ENCODE measurements at regions not wholly inside any gene's neighbourhood (a gene's known extent, or its start where the extent isn't known, plus 50 kb on each side); places are given as distances from the start of the nearest gene placed in this dataset.

DNA sequence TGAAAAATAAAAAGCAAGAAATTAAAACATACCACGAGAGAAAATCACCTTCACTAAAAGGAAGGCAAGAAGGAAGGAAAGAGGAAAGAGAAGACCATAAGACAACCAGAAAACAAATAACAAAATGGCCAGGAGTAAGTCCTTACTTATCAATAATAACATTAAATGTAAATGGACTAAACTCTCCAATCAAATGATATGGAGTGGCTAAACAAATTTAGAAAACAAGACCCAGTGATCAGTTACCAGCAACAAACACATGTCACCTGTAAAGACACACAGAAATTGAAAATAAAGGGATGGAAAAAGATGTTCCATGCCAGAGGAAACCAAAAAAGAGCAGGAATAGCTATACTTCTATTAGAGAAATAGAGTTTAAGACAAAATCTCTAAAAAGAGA lies 85.0 kb upstream of the SLC38A4 start:
- no peak for DNase-seq (ENCODE audit: low spot score)

DNA sequence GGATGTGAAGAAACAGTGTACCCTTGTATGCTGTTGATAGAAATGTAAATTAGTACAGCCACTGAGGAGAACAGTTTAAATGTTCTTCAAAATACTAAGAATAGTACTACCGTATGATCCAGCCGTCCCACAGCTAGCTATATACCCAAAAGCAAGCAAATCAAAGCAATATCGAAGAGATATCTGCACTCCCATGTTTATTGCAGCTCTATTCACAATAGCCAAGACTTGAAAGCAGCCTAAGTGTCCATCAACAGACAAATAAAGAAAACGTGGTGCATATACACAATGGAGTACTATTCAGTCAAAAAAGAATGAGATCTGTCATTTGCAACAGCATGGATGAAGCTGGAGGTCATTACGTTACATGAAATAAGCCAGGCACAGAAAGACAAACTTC lies 88.5 kb upstream of the SLC38A4 start:
- DNase-seq (ENCODE audit: low spot score), result no peak

DNA sequence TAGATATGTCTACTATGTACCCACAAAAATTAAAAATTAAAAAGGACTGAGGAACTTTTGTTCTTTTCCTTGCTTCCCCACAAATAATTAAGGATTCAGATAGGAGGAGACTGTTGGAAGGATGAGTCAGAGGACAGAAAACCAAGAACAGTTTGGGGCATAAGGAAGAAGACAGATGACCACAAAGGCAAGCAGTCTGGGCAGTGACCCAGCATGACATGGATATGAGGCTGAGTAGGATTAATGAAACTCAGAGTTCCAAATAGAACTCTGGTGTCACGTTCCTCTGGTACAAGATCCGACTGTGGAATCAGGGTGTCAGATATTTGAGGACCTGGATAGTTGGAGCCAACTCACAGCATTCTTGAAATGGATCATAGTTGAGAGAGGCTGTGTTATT lies 89.3 kb upstream of the SLC38A4 start:
- DNase-seq (ENCODE audit: low spot score), result no peak

DNA sequence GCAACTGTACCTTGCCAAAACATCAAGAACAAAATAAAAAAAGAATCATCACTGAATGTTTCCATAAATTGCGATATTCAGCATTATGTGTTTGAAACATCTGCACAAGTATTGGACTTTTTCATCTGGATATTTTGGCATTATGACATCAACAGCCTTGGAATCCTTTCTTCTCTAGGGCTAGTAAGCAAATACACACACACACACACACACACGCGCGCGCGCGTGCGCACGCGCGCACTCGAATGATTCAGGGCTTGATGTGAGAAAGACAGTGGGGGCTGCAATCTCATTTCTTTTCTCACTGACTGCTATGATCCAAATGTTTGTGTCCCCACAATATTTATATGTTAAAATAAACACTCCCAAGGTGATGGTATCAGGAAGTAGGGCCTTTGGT lies 90.0 kb upstream of the SLC38A4 start:
- DNase-seq (ENCODE audit: low spot score), result no peak

DNA sequence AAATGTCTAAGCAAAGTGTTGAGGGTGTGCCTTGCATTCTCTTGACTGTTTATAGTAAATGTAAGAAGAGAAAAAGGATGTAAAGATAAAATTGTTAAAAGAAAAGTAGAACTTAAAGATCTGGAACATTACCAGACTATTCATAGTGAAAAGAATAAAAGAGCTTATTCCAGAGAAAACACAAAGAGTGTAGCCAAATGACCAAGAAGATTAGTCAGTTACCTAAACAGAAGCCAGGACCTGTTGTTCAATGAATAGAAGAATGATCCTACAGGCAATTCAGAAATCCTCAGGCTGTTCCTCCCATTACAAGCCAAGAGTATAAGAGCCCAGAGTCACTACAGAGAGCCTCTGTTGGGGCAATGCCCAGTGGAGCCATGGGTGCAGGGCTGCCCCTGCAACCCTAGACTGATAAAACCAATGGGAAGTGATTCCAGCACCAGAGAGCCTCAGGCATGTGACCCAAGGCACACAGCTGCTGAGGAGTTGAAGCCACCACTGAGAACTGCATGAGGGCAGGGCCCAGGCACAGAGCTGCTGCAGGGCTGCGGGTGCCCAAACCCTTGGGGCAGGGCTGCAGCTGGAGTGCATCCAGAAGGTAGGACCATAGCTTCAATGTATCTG lies 91.1 kb upstream of the SLC38A4 start:
- no peak for DNase-seq (ENCODE audit: low spot score)

DNA sequence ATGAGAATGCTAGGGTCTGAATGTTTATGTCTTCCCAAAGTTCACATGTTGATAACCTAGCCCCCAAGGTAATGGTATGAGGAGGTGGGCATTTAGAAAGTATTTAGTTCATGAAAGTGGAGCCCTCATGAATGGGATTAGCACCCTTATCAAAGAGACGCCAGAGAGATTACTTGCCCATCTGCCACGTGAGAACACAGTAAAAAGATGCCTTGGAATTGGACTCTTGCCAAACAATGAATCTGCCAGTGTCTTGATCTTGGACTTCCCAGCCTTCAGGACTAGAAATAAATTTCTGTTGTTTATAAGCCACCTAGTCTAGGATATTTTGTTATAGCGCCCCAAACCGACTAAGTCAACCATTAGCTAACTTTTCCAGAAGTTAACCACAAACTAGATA lies 92.0 kb upstream of the SLC38A4 start:
- no peak for DNase-seq (ENCODE audit: low spot score)

DNA sequence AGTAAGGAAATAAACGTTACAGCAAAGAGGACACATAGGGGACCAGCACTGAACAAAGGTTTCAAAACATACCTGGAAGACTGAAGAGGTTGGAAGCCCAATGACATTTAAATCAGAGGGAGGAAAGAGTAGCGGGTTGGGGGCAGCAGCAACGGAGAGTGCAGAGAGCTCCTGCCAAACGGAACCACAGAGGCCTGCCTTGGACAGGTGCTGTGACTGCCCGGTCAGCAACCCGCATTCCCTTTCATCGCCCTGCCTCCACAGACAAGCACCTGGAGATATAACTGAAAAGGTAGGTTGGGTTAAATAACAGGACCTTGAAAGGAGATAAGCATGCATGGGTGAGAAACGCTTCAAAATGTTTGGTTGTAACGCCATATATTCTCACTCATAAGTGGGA lies 92.8 kb upstream of the SLC38A4 start:
- no peak for DNase-seq (ENCODE audit: low spot score)

DNA sequence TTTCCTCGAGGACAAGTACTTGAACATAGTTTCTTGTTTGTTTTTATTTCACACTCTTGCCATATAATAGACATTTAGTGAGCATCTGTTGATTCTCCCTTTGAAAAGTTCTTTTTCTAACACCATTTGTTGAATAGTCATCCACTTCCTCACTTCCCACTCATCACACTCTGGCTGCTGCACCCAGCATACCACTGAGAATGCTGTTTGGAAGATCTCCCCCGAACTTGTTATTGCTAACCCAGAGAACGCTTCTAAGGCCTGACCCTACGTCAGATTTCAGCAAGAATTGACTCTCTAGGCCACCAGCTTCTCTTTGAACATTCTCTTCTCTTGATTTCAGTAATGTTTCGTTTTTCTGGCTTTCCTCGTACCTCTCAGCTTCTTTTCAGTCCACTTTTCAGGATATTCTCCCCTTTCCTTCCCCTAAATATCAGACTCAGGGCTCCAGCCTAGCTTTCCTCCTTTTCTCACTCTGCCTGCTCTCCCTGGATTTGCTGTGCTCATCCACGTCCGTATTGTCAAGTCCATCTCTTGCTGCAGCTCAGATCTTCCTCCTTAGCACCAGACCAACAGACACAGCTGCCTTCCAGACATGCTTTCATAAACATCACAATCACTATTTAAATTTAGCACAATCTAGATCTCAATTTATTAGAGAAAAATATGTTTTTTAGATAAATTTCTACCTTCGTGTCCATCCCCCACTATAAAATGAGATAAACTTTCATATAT lies 94.0 kb upstream of the SLC38A4 start:
- DNase-seq (ENCODE audit: low spot score), result no peak

DNA sequence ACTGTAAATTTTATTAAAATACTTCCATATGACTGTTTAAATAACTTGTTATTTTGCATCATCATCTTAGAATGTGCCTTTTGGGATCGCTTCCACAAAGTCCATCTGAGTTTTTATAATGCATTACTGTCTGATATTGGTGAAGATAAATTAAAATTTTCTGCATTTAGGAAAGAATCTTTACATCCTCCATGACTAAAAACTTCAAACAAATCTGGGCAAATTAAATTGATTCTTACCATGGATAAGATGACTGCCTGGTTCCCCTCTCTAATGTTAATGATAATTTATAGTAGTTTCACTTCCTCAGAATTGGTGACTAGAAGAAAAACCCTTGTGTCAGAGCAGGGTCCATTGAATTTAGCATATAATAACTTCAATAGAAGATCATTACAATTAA lies 94.7 kb upstream of the SLC38A4 start:
- no peak for DNase-seq (ENCODE audit: low spot score)

DNA sequence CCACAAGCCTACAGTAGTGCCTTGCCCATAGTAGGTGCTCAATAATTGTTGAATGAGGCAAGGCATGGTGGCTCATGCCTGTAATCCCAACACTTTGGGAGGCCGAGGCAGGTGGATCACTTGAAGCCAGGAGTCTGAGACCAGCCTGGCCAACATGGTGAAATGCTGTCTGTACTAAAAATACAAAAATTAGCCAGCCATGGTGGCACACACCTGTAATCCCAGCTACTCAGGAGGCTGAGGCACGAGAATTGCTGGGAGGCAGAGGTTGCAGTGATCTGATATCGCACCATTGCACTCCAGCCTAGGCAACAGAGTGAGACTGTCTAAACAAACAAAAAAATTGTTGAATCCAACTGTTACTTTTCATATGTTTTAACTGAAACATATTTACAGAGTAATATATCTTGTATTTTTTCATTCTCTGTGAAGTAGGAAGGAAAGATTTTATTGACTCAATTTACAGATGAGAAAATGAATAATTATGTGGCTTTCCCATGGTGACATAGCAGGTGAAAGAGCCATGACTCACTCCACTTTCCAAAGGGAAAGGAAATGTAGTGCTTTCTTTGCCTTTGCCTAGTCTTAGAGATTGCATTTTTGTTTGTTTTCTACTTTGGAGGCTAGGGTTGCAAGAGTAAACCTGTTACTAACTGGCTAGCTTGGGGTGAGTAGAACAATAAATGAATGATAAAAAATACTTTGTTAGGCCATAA lies 95.4 kb upstream of the SLC38A4 start:
- DNase-seq (ENCODE audit: low spot score), result no peak

DNA sequence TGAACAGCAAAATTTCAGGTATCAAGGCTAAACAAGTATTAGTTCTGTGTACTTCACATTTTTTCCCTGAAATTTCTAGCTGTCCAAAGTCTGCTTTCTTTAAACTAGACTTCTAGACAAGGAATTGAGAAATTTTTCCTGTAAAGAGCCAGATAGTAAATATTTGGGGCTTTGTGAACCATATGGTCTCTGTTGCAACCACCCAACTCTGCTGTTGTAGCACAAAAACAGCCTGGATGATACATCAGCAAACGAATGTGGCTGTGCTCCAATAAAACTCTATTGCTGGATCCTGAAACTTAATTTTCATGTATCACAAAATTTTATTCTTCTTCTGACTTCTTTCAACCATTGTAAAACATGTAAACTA lies 96.0 kb upstream of the SLC38A4 start:
- no peak for DNase-seq (ENCODE audit: low spot score)

DNA sequence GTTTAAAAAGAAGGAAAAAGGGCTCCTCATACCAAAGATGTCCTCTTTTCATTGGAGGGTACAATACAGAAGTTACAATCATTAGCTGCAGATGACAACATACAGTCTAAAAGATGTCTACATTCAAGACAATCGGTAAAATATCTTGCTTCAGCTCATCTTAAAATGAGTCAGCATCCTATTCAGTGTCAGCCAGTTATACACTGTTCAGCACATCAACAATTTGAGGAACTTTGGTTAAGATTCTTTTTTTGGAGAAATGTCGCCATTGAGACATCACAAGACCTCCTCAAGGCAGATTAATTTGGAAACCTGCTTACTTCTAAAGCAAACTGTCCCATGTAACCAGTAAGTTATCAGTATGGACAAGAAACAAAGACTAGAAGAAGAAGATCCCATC lies 100.7 kb upstream of the SLC38A4 start:
- DNase-seq (ENCODE audit: low spot score), result no peak

DNA sequence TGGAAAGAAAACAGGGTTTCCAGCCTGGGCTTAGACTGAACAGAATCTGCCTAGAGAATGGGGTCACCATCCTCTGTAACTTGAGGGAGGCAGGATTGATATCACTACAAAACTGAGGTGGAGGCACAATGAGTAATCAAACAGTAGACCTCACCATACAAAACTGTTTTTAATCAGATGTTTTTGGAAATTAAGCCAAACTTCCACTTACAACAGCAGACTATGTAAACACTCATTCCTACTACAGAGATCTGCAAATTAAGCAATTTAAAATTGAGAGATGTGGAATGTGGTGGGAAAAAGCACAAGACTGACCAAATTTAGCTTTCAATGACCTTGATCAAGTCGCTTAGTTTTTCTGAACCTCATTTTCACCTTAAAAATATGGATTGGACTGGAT lies 104.3 kb upstream of the SLC38A4 start:
- DNase-seq (ENCODE audit: low spot score), result no peak

DNA sequence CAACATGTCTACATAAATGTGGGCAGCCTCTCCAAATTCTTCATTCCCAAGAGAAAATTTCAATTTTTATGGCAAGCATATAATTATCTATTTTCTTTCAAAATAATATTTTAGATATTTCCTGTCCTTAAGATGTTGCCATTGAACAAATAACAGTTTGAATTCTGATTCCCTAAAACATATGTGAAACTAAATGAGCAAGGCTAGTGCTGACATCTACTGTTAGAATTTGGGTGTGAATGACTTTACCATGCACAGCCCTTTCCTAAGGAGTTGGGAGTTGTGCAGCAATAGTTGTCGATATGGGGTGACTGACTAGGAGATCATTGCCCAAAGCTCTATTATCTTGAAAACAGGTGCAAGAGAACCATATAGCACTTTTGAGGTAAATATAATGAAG lies 108.2 kb upstream of the SLC38A4 start:
- no peak for DNase-seq (ENCODE audit: low spot score)

DNA sequence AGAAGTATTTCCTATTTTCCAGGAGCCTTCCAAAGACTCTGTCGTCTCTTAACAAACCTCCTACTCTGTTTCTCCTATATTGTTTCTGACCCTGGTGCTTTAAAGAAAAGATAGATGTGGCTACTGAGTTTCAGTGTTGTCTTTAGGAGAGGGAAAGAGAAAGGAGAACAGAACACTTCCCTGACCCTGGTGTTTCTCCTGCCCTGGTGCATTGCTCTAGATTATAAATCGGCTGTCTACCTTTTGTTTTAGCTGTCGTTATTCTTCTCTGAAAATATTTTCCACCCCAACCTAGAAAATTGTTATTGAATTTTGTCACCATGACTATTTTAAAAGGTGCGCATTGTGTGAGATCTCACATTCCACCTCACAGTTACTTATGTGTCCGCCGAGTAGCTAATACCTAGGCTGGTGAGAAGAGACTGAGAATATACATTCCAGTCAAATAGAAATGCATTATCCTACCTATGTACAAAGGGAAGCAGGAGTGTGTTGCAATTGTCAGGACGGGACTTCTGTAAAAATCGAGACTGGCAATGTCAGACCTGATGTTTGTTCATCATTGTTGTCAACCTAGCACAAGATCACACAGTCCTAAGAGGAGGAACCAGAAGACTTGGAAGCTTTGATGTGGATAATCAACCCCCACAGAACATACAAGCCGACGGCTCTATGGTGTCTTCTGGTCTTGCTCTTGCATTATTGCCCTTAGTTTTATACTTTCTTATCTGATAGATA lies 108.7 kb upstream of the SLC38A4 start:
- DNase-seq (ENCODE audit: low spot score), result no peak

DNA sequence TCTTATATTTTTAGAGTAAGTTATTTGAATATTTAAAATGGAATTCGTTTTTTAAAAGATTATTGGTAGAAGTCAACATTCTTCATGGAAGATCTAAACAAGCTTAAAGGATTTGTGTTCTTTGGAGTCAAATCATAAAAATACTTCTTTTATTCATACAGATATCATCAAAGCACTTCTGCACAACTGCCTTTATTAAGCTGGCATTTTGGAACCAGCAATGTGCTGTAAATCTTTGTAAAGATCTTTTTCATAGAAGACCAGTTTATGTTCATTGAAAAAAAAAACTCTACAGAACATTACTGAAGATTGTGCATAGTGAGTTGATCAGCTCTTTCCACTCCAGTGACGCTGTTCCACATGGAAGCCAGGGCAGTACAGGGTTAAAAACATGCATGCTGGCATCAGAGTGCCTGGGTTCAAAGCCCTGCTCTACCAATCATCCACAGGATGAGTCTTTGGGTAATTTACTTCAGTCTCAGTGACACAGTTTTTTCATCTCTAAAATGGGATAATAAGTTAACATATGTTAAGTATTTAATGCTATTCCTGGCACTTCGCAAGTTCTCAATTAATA lies 109.6 kb upstream of the SLC38A4 start:
- no peak for DNase-seq (ENCODE audit: low spot score)

DNA sequence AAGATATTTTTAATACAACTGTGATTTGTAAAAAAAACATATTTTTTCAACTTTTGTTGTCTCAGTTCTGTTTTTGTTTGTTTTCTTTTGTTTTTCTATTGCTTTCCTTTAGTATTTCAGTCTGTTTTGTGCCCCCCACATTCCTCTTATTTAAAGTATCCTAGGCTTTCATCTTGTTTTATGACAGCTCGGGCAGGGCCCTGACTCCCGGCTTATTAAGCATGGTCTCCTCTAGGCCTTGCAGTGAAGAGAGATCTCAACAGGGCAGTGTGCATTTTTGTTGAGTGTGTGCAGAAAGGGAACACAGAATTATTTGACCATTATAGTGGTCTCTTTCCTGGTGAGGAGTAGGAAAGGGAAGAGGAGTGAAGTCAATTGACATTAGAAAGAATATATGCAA lies 110.2 kb upstream of the SLC38A4 start:
- DNase-seq (ENCODE audit: low spot score), result no peak

DNA sequence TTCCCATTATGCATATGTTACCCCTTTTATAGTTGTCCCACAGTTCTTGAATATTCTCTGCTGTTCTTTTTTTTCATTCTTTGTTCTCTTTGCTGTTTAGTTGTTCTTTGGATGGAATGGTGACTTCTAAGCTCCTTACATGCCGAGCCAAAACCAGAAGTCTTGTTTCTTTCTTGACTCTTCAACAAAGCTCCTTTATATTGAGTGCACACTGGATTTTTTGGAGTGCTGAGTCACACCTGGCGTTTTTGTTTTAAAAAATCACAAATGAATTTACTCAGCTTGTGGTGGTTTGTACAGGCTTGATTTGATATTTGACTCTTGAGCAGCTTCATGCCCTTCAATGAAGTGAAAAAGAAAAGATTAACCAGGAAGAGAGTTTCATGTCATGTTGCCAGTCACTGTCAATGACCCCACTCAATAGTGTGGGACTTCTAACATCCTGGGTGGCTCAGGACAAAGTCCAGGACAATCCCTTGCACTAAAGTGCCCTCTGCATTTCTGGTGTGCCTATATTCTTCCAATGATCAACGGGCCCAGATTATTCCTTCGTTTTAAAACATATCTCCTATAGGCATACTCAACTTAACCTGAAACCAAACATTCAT lies 112.4 kb upstream of the SLC38A4 start:
- no peak for DNase-seq (ENCODE audit: low spot score)

DNA sequence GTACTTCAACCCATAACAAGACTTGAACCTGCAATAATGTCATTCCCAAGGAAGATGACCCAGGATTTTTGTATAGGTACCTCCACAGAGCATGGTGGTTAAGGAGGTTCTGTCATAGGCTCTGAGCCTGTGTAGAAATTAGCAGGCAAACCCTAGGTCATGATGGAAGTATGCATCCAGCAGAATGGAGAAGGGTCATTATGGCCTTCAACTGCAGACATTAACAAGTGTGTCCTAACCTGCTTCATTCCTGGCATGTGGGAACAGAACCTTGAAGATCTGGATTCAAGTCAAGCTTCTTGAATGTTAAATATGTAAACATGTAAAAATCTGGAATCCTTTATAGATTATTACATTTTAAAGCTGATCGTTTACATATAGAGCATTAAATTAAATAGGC lies 116.2 kb upstream of the SLC38A4 start:
- no peak for DNase-seq (ENCODE audit: low spot score)

DNA sequence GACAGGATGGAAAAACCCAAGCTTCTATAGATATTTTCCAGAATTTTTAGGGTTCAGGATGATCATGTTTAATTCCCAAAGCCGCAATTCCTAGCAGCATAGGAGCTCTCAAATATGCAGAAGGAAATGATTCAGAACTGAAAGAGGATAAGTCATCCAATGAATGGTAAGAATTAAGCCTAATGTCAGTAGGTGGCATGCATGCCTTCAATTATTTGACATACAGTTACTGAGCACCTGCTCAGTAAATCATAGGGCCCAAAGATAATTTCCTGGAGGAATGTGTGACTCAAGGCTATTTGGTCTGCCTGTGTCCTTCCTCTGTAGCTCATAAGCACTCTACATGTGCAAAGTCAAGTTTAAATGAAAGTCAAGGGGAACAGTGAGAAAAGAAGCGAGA lies 116.8 kb upstream of the SLC38A4 start:
- no peak for DNase-seq (ENCODE audit: low spot score)

DNA sequence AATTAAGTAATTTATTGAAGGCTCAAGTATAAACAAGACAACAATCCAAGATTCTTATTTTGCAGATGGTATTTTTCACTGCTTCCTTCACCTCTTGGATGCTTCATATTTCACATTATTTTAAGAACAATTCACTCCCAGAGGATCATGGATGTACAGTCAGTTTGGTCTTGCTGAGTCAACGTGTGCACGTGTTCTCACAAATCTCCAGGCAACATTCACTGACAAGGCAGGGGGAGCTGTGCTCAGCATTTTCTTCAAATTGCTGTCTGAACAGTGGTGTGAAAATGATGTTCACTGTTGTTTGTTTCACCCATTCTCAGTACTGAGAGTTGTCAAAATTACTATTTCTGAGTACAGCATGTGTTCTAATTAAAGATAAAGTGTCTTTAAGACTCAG lies 118.3 kb upstream of the SLC38A4 start:
- no peak for DNase-seq (ENCODE audit: low spot score)

DNA sequence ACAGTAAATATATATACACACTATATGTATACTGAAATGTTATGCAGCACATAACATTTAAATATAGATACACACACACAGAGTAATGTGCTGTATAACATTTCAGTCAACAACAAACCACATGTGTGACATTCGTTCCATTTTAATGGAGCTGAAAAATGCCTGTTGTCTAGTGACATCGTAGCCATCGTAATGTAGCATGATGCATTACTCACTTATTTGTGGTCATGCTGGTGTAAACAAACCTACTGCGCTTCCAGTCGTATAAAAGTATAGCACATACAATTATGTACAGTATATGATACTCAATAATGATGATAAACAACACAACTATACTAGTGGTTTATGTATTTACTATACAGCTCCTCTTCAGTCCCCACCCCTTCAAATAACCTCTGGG lies 119.0 kb upstream of the SLC38A4 start:
- DNase-seq (ENCODE audit: low spot score), result no peak

Measured in ureter (tissue), 1 donor.